HepG2 (cell line): ENCODE measurements at regions not wholly inside any gene's neighbourhood (a gene's known extent, or its start where the extent isn't known, plus 50 kb on each side); places are given as distances from the start of the nearest gene placed in this dataset.

Experiments
- GLMP ChIP-seq: sonication (generic); formaldehyde crosslinking; IDR thresholded peaks from 2 replicates; pipeline ENCODE4 v1.9.0; 2021; ENCODE audit warnings: missing genetic modification reagents, mild to moderate bottlenecking, borderline replicate concordance
- HCFC1 ChIP-seq: fragments of 150-350 bp; IDR thresholded peaks from 2 replicates; pipeline ENCODE4 v1.6.1; 2014; ENCODE audit warnings: low read depth, low read length
- MAFF ChIP-seq: IDR thresholded peaks from 2 replicates; pipeline ENCODE4 v1.6.1; 2011; ENCODE audit warnings: low read depth, low read length, improper control_type of control experiment
- MAFK ChIP-seq, 2 experiments: IDR thresholded peaks in 1 of 2; conservative IDR thresholded peaks in 1 of 2; 2 replicates each; pipeline ENCODE4 v1.6.1; 2011; ENCODE audit warnings: improper control_type of control experiment in 2 of 2, low read length in 2 of 2
- SMAD9 ChIP-seq: sonication (generic); formaldehyde crosslinking; IDR thresholded peaks from 2 replicates; pipeline ENCODE4 v1.5.1; 2020; ENCODE audit warnings: mild to moderate bottlenecking, missing genetic modification reagents
- ZHX2 ChIP-seq, 2 experiments: sonication (generic) in 1 of 2; formaldehyde crosslinking in 1 of 2; IDR thresholded peaks; 2 replicates each; pipeline versions ENCODE4 v1.6.1 to v1.9.0; 2014 to 2022; ENCODE audit warnings: antibody characterized with exemption in 1 of 2, borderline replicate concordance in 1 of 2, inconsistent platforms in 1 of 2, low read depth in 1 of 2, missing genetic modification reagents in 1 of 2
- ZNF329 ChIP-seq: sonication (generic); formaldehyde crosslinking; IDR thresholded peaks from 2 replicates; pipeline ENCODE4 v1.9.0; 2021; ENCODE audit warnings: low read depth, mild to moderate bottlenecking, missing genetic modification reagents
- ZNF549 ChIP-seq: sonication (generic); formaldehyde crosslinking; IDR thresholded peaks from 2 replicates; pipeline ENCODE4 v1.5.0; 2020; ENCODE audit warnings: missing genetic modification reagents
- ZNF607 ChIP-seq: sonication (generic); formaldehyde crosslinking; IDR thresholded peaks from 2 replicates; pipeline ENCODE4 v1.5.1; 2020; ENCODE audit warnings: missing genetic modification reagents, mild to moderate bottlenecking, borderline replicate concordance

GRCh38 chr13:36516225-36516624 is 83.9 kb downstream of the CCNA1 start (continued):
- no peak for TF ChIP-seq ZHX2 (IDR thresholded peaks at IDR 0.05; ENCODE audit: low read depth)
- TF ChIP-seq ZHX2 (CRISPR knock-in tag; IDR thresholded peaks at IDR 0.05; ENCODE audit: borderline replicate concordance) = no peak
- no peak for TF ChIP-seq SMAD9
- TF ChIP-seq GLMP (CRISPR knock-in tag) = no peak
- TF ChIP-seq ZNF329 (CRISPR knock-in tag) = no peak
- TF ChIP-seq ZNF607 (CRISPR knock-in tag) = no peak
- no peak for TF ChIP-seq ZNF549 (CRISPR knock-in tag)
- peak; percentile 75 for TF ChIP-seq MAFF
- no peak for TF ChIP-seq HCFC1
- TF ChIP-seq MAFK (conservative IDR thresholded peaks at IDR 0.05 in 1 of 2, IDR thresholded peaks at IDR 0.05 in 1 of 2; ENCODE audit: low read length in 2 of 2) = peak; percentile 43 to 84; a peak in 2 of 4 replicates
